Retinal pigment epithelial cell (primary cell): ENCODE measurements at regions not wholly inside any gene's neighbourhood (a gene's known extent, or its start where the extent isn't known, plus 50 kb on each side); places are given as distances from the start of the nearest gene placed in this dataset.

Experiments
- DNase-seq: peaks from one replicate; pipeline ENCODE4 v3.0.0-alpha.2; 2010; ENCODE audit warnings: low read depth
- H3K4me3 ChIP-seq: 2 replicates; pipeline ENCODE4 v1.5.1; 2011; ENCODE audit warnings: mild to moderate bottlenecking, low read length, control low read depth, moderate library complexity
- TF ChIP-seq, protein P1 (sequence below): conservative IDR thresholded peaks from 2 replicates; pipeline ENCODE4 v1.5.1; 2011; ENCODE audit warnings: low read depth, low read length, control low read depth, inconsistent platforms

DNA sequence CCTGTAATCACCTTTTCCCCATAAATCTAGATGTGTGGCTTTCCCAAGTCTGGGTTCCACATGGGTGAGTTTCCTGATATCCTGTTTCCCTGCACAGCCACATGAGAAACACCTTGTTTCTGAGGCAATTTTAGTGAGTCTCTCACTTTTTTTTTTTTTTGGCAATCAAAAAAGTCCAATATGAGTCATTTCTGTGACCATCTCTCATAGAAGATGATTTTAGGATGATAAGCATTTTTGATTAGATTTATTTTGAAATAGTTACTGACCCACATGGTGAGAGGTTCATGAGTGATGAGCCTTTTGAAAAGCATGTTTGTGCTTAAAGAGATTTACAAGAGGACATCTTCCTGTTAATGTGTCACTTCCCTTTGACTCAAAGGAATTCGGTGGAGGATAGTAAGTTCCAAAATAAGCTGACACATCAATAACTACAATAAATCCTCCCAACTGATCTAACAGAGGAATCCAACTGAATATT, 464.0 kb downstream of the INHBA start:
- no peak for DNase-seq
- TF ChIP-seq, protein P1, sequence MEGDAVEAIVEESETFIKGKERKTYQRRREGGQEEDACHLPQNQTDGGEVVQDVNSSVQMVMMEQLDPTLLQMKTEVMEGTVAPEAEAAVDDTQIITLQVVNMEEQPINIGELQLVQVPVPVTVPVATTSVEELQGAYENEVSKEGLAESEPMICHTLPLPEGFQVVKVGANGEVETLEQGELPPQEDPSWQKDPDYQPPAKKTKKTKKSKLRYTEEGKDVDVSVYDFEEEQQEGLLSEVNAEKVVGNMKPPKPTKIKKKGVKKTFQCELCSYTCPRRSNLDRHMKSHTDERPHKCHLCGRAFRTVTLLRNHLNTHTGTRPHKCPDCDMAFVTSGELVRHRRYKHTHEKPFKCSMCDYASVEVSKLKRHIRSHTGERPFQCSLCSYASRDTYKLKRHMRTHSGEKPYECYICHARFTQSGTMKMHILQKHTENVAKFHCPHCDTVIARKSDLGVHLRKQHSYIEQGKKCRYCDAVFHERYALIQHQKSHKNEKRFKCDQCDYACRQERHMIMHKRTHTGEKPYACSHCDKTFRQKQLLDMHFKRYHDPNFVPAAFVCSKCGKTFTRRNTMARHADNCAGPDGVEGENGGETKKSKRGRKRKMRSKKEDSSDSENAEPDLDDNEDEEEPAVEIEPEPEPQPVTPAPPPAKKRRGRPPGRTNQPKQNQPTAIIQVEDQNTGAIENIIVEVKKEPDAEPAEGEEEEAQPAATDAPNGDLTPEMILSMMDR, result no peak

DNA sequence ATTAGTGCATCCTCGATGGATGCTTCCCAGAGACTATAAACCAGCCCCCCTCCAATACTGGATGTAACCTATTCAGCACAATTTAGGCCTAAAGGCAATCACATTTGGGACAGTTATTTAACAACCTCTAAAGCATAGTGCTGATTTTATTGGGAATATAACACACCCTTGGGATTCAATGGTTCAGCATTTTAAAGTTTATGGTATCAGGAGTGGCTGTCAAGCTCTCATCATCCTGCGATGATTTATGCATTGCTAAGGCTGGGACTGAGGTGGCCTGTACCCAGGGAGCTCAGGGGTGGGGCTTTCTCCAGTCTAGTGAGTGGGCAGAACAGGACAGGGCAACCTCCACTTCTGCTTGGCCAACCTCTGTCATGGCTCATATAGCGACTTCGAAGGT, 464.9 kb downstream of the INHBA start:
- TF ChIP-seq, protein P1, result no peak
- DNase-seq, result no peak

More for the DNA sequence above, 464.0 kb downstream of the INHBA start:
- no peak overlapping the region for H3K4me3 ChIP-seq

DNA sequence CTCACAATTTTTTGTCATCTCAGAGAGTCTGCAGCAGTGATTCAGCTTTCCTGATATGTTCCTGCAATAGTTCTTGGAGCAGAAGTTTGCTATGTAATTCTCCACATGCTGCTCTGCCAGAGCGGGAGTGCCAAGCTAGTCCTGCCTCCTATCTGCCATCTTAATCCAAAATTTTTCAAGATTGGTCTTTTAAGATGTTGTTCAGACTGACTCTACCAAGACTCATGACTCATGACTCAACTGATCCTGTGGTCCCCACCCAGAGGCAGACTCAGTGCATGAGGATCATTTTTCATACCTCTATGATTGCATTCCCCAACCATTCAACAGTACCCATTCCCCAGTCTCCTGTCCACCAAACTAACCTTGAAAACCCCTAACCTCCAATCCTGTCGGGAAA, 470.8 kb downstream of the INHBA start:
- H3K4me3 ChIP-seq, result no peak overlapping the region
- no peak for DNase-seq
- TF ChIP-seq, protein P1, result no peak

More for the DNA sequence above, 464.9 kb downstream of the INHBA start:
- no peak overlapping the region for H3K4me3 ChIP-seq

DNA sequence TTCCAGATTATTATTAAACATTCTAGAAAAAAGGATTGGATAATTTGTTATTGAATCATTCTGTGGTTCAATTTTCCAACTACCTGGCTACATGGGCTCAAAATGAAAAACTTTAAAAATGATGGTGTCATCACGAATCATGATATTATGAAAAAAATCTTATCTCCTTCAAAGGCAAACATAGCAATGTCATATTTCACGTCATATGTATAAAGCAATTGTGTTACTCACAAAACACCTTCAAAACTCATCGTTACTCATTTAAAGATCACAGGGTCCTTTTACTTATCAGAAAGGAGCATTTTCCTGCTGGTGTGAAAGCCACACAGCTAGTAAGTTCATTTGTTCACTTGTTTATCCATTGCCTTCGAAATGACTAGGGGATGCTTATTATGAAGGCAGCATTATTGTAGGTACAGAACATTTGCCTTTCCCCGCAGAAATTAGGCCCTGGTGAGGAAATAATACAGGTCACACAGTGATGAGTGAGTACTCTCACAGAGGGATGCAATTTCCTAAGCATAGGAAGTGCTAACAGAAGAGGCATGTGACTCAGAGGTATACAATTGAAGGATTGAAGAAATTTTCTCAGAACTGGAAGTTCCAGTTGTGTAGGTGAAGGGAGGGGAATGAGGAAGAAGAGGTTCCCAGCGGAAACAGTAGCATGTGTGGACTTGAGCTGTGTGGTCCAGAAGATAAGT, 478.7 kb downstream of the INHBA start:
- no peak overlapping the region for H3K4me3 ChIP-seq
- DNase-seq, result no peak
- TF ChIP-seq, protein P1, result no peak

DNA sequence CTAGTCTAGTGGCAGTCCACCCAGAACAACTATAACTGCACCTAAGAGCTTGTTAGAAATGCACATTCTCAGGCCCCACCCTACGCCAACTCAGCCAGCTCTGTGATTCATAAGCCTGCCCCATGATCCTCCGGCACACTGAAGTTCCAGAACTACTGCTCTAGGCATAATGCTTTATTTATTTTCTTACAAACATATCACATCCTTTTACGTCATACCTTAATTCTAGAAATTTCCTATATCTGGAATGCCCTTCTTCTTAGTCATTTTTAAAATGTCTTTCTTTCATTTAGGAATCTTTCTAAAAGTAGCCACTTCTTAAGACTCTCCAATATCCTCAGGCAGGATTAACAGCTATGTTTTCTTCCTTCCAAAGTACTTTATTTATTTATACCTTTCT, 480.1 kb downstream of the INHBA start:
- peak; percentile 66 for DNase-seq
- H3K4me3 ChIP-seq, result no peak overlapping the region
- TF ChIP-seq, protein P1, result no peak

DNA sequence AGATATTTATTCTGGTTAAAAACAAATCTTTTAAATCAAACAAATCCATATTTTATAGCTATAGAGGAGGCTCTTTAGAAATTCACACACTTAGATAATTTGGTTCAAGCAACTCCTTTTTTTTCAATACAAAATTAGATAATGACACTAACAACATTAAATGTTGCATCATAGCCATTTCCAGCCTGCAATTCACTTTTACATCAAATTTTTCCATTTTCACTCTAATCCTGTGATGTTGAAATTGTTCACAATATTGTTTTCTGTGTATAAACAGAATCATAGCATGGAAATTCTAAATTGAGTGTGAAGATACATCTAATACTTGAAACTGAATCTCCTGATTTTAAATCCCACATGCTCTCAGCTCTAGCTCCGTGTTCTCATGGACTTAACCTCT, 482.6 kb downstream of the INHBA start:
- DNase-seq, result no peak
- H3K4me3 ChIP-seq, result no peak overlapping the region
- TF ChIP-seq, protein P1, result no peak

DNA sequence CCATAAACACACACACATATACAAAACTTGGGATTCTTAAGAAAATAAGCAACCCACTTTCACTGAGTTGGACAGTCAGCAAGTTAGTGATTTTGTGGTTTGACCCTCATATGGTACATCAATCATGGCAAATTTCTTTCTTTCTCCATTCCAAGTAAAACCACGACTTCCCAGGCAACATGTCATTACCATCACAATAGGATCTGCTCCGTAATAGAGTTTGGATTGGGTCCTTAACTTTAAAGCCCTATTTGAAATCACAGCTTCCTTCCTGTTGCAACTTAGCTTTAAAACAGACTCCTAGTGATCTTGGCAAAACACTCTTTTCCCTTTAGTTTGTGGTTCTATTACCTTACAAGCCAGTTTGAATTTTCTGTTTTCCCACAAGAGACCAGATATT, 483.6 kb downstream of the INHBA start:
- TF ChIP-seq, protein P1, result no peak
- DNase-seq, result no peak
- no peak overlapping the region for H3K4me3 ChIP-seq
